Hepatocyte (in vitro differentiated cells): ENCODE measurements at regions not wholly inside any gene's neighbourhood (a gene's known extent, or its start where the extent isn't known, plus 50 kb on each side); places are given as distances from the start of the nearest gene placed in this dataset.

Experiments
- DNase-seq: peaks from one replicate; pipeline ENCODE4 v3.0.0-alpha.2; 2016; ENCODE audit warnings: low spot score
- H2AFZ ChIP-seq: fragments of 200-600 bp; sonication (generic); 2 replicates; pipeline ENCODE4 v1.6.0; 2016; ENCODE audit warnings: antibody characterized with exemption, mild to moderate bottlenecking
- H3K27ac ChIP-seq: fragments of 200-600 bp; sonication (generic); 2 replicates; pipeline ENCODE4 v1.5.1; 2016; ENCODE audit warnings: mild to moderate bottlenecking
- H3K27me3 ChIP-seq: fragments of 200-600 bp; sonication (generic); 2 replicates; pipeline ENCODE4 v1.6.1; 2016
- H3K36me3 ChIP-seq: fragments of 200-600 bp; sonication (generic); replicated peaks from 2 replicates; pipeline ENCODE4 v1.5.1; 2016; ENCODE audit warnings: low read depth; ENCODE audit not compliant: insufficient read depth
- H3K4me1 ChIP-seq: fragments of 200-600 bp; sonication (generic); 2 replicates; pipeline ENCODE4 v1.5.1; 2016; ENCODE audit warnings: mild to moderate bottlenecking, moderate library complexity; ENCODE audit not compliant: insufficient read depth
- H3K4me2 ChIP-seq: fragments of 200-600 bp; sonication (generic); 2 replicates; pipeline ENCODE4 v1.6.0; 2016
- H3K4me3 ChIP-seq: fragments of 200-600 bp; sonication (generic); 2 replicates; pipeline ENCODE4 v1.5.1; 2016; ENCODE audit warnings: mild to moderate bottlenecking
- H3K79me2 ChIP-seq: fragments of 200-600 bp; sonication (generic); 2 replicates; pipeline ENCODE4 v1.6.0; 2017; ENCODE audit warnings: mild to moderate bottlenecking
- H3K9me2 ChIP-seq: fragments of 200-600 bp; sonication (generic); replicated peaks from 2 replicates; pipeline ENCODE4 v1.6.0; 2017; ENCODE audit warnings: mild to moderate bottlenecking; ENCODE audit not compliant: insufficient read depth
- H3K9me3 ChIP-seq: fragments of 200-600 bp; sonication (generic); 2 replicates; pipeline ENCODE4 v1.5.1; 2016; ENCODE audit warnings: low read depth, mild to moderate bottlenecking
- H4K20me1 ChIP-seq: fragments of 200-600 bp; sonication (generic); 2 replicates; pipeline ENCODE4 v1.6.0; 2016; ENCODE audit warnings: mild to moderate bottlenecking; ENCODE audit not compliant: insufficient read depth, poor library complexity, severe bottlenecking
- CTCF ChIP-seq: fragments of 200-600 bp; sonication (generic); IDR thresholded peaks from 2 replicates; pipeline ENCODE4 v1.5.1; 2016; ENCODE audit warnings: antibody characterized with exemption, mild to moderate bottlenecking; ENCODE audit not compliant: poor library complexity
- EZH2 ChIP-seq: fragments of 200-600 bp; sonication (generic); IDR thresholded peaks from 2 replicates; pipeline ENCODE4 v1.6.1; 2016; ENCODE audit warnings: antibody characterized with exemption, mild to moderate bottlenecking, borderline replicate concordance
- EZH2phosphoT487 ChIP-seq: fragments of 200-600 bp; sonication (generic); IDR thresholded peaks from one replicate; pipeline ENCODE4 v1.6.1; 2018; ENCODE audit warnings: antibody characterized with exemption, mild to moderate bottlenecking, low read depth, moderate library complexity; ENCODE audit not compliant: unreplicated experiment, severe bottlenecking
- WGBS: methylation state at CpG from one replicate; pipeline ENCODE4 v1.1.6; 2016; ENCODE audit warnings: low lambda C conversion rate; ENCODE audit errors: missing lambda C conversion rate; 5-methylcytosine and 5-hydroxymethylcytosine counted together

GRCh38 chr5:96300976-96301375, 132.1 kb downstream of the PCSK1 start:
- no peak overlapping the region for H3K27ac ChIP-seq
- H2AFZ ChIP-seq = no peak overlapping the region
- no peak overlapping the region for H3K4me3 ChIP-seq
- H3K4me2 ChIP-seq = no peak overlapping the region
- no peaks in the 10 kb centered on the region for H3K27me3 ChIP-seq
- H3K9me2 ChIP-seq = no peaks in the 10 kb centered on the region
- H3K36me3 ChIP-seq = no peaks in the 10 kb centered on the region
- H3K79me2 ChIP-seq = no peaks in the 10 kb centered on the region
- DNase-seq = no peak
- peaks cover 9% of the 10 kb centered on the region for H3K4me1 ChIP-seq
- TF ChIP-seq EZH2phosphoT487 = no peak
- no peak for TF ChIP-seq EZH2
- TF ChIP-seq CTCF = no peak
- peaks cover 6% of the 10 kb centered on the region for H3K9me3 ChIP-seq
- H4K20me1 ChIP-seq = no peaks in the 10 kb centered on the region

DNA sequence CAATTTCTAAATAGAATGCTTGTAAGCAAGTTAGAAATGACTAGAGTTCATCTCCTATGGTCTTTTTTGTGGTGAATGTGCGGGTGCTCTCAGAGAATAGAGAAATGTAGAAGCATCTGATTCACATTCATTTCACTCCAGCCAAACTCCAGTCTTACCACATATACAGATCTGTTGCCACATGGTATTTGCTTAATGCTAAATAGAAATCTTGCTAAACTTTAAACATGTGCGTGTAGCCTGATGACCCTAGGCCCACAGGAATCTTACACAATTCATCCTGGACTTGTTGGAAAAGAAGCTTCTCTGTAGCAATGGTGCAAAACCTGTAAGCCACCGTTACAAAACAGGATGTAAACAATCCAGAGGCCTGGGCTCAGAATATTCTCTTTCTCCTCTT, 135.2 kb downstream of the PCSK1 start:
- peaks cover 6% of the 10 kb centered on the region for H3K9me3 ChIP-seq
- H3K4me3 ChIP-seq = no peak overlapping the region
- H3K4me2 ChIP-seq = no peak overlapping the region
- peak overlapping the region; percentile 88 for H3K27ac ChIP-seq
- no peaks in the 10 kb centered on the region for H4K20me1 ChIP-seq
- no peaks in the 10 kb centered on the region for H3K36me3 ChIP-seq
- no peak overlapping the region for H2AFZ ChIP-seq
- no peaks in the 10 kb centered on the region for H3K9me2 ChIP-seq
- WGBS = 43% methylated on average over 3 of the region's 3 CpGs
- DNase-seq = peak; percentile 66
- no peak for TF ChIP-seq EZH2phosphoT487
- no peak for TF ChIP-seq CTCF
- no peak for TF ChIP-seq EZH2
- no peaks in the 10 kb centered on the region for H3K27me3 ChIP-seq
- no peaks in the 10 kb centered on the region for H3K79me2 ChIP-seq
- peaks cover 9% of the 10 kb centered on the region for H3K4me1 ChIP-seq

GRCh38 chr5:96297290-96297689, 135.8 kb downstream of the PCSK1 start:
- peak overlapping the region; percentile 88 for H3K27ac ChIP-seq

More at GRCh38 chr5:96297290-96297689, 135.8 kb downstream of the PCSK1 start:
- peaks cover 9% of the 10 kb centered on the region for H3K4me1 ChIP-seq
- TF ChIP-seq EZH2phosphoT487 (no peak), CTCF (no peak), EZH2 (no peak)
- H3K4me3 ChIP-seq = no peak overlapping the region
- H3K79me2 ChIP-seq = no peaks in the 10 kb centered on the region
- H3K9me2 ChIP-seq = no peaks in the 10 kb centered on the region
- H4K20me1 ChIP-seq = no peaks in the 10 kb centered on the region
- WGBS = 73% methylated on average over 1 of the region's 1 CpG
- peaks cover 6% of the 10 kb centered on the region for H3K9me3 ChIP-seq
- H2AFZ ChIP-seq = no peak overlapping the region
- no peaks in the 10 kb centered on the region for H3K36me3 ChIP-seq
- no peaks in the 10 kb centered on the region for H3K27me3 ChIP-seq
- H3K4me2 ChIP-seq = no peak overlapping the region
- peak; percentile 66 for DNase-seq
